ENCODE measurements at regions not wholly inside any gene's neighbourhood (a gene's known extent, or its start where the extent isn't known, plus 50 kb on each side); places are given as distances from the start of the nearest gene placed in this dataset.

DNA sequence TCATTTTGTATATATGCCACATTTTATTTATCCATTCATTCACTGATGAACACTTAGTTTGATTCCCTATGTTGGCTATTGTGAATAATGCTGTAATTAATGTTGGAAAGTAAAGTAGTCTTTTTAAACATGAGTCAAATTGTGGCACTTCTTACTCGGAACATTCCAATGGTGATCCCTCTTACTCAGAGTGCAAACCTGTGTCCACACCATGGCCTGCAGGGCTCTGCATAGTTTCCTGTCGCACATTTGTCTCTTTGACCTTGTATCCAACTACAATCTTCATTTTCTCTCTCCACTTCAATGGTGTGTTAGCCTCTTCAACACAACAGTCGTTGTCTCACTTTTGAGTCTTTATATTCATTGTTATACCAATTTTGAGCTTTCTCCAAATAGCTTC lies 98.1 kb upstream of the PAPPA start:
- TF ChIP-seq, protein P1, sequence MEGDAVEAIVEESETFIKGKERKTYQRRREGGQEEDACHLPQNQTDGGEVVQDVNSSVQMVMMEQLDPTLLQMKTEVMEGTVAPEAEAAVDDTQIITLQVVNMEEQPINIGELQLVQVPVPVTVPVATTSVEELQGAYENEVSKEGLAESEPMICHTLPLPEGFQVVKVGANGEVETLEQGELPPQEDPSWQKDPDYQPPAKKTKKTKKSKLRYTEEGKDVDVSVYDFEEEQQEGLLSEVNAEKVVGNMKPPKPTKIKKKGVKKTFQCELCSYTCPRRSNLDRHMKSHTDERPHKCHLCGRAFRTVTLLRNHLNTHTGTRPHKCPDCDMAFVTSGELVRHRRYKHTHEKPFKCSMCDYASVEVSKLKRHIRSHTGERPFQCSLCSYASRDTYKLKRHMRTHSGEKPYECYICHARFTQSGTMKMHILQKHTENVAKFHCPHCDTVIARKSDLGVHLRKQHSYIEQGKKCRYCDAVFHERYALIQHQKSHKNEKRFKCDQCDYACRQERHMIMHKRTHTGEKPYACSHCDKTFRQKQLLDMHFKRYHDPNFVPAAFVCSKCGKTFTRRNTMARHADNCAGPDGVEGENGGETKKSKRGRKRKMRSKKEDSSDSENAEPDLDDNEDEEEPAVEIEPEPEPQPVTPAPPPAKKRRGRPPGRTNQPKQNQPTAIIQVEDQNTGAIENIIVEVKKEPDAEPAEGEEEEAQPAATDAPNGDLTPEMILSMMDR (IDR thresholded peaks at IDR 0.05; ENCODE audit: insufficient read depth, low read length, poor library complexity, severe bottlenecking), result no peak
- TF ChIP-seq EZH2phosphoT487 (conservative IDR thresholded peaks at IDR 0.05; ENCODE audit: low read length), result no peak
